H1 (cell line): ENCODE measurements at regions not wholly inside any gene's neighbourhood (a gene's known extent, or its start where the extent isn't known, plus 50 kb on each side); places are given as distances from the start of the nearest gene placed in this dataset.
A peak's percentile ranks its signal among the peaks of the same experiment; 100 is the strongest.

Experiments used
- CTCF ChIA-PET: fragments of 300-600 bp; sonication (Branson Sonifier 250); formaldehyde crosslinking; loops from one replicate; lab custom pipeline; 2021; ENCODE audit not compliant: partially characterized antibody; lab: Charles Lee
- POLR2A ChIA-PET: fragments of 300-600 bp; sonication (Branson Sonifier 250); formaldehyde crosslinking; loops from one replicate; lab custom pipeline; 2021; ENCODE audit warnings: inconsistent platforms; ENCODE audit not compliant: partially characterized antibody; lab: Charles Lee
- DNase-seq, 2 experiments: peaks; one replicate each; pipeline versions ENCODE4 v3.0.0 to v3.0.0-alpha.2; 2010 to 2022; ENCODE audit warnings: low spot score in 2 of 2, low read depth in 1 of 2, mixed read lengths in 1 of 2
- FAIRE-seq: peaks from 2 replicates; lab custom pipeline; 2011; peaks lifted over from hg19 to GRCh38; lab: Jason Lieb, UNC
- H2AFZ ChIP-seq: 2 replicates; pipeline ENCODE4 v1.8.1; 2012; ENCODE audit warnings: low read length, inconsistent platforms
- H2AK5ac ChIP-seq: 2 replicates; pipeline ENCODE4 v1.6.1; 2013; ENCODE audit warnings: low read depth, low read length
- H2BK120ac ChIP-seq: replicated peaks from 2 replicates; pipeline ENCODE3; 2013; ENCODE audit warnings: low read depth, low read length, inconsistent platforms
- H2BK12ac ChIP-seq: 2 replicates; pipeline ENCODE4 v1.6.1; 2013; ENCODE audit warnings: low read depth, low read length
- H2BK15ac ChIP-seq: 2 replicates; pipeline ENCODE4 v1.6.1; 2013; ENCODE audit warnings: low read length
- H2BK20ac ChIP-seq: 2 replicates; pipeline ENCODE4 v1.6.1; 2013; ENCODE audit warnings: low read length
- H2BK5ac ChIP-seq: 2 replicates; pipeline ENCODE4 v1.6.1; 2013; ENCODE audit warnings: low read depth, low read length
- H3K14ac ChIP-seq: 2 replicates; pipeline ENCODE4 v1.6.1; 2013; ENCODE audit warnings: inconsistent platforms; ENCODE audit not compliant: insufficient read length
- H3K18ac ChIP-seq: 2 replicates; pipeline ENCODE4 v1.6.1; 2013; ENCODE audit warnings: low read length; ENCODE audit errors: extremely low read depth
- H3K23ac ChIP-seq: 2 replicates; pipeline ENCODE4 v1.6.1; 2013; ENCODE audit warnings: inconsistent platforms; ENCODE audit not compliant: insufficient read length
- H3K23me2 ChIP-seq: 2 replicates; pipeline ENCODE4 v1.6.1; 2013; ENCODE audit warnings: low read depth, low read length
- H3K27ac ChIP-seq: 2 replicates; pipeline ENCODE4 v1.6.1; 2011; ENCODE audit warnings: low read depth, low read length, inconsistent platforms
- H3K27me3 ChIP-seq, 4 experiments: replicated peaks in 1 of 4; 1 replicate in 1 of 4; 2 replicates in 3 of 4; pipeline versions ENCODE4 v1.6.1 to v1.8.1; 2011 to 2013; ENCODE audit warnings: low read length in 3 of 4, mild to moderate bottlenecking in 3 of 4, inconsistent platforms in 2 of 4, mixed read lengths in 2 of 4, moderate library complexity in 1 of 4; ENCODE audit not compliant: control insufficient read depth in 3 of 4, insufficient read depth in 3 of 4; ENCODE audit errors: extremely low read depth in 1 of 4
- H3K36me3 ChIP-seq, 4 experiments: 2 replicates each; pipeline versions ENCODE4 v1.6.1 to v1.8.1; 2011 to 2013; ENCODE audit warnings: mild to moderate bottlenecking in 4 of 4, low read length in 3 of 4, moderate library complexity in 2 of 4, control low read depth in 1 of 4, inconsistent platforms in 1 of 4; ENCODE audit not compliant: insufficient read depth in 4 of 4, control insufficient read depth in 2 of 4
- H3K4ac ChIP-seq: replicated peaks from 2 replicates; pipeline ENCODE3; 2013; ENCODE audit warnings: low read length, low read depth, mixed read lengths, inconsistent platforms; ENCODE audit not compliant: insufficient read length
- H3K4me1 ChIP-seq, 4 experiments: replicated peaks in 1 of 4; 1 replicate in 1 of 4; 2 replicates in 3 of 4; pipeline versions ENCODE4 v1.6.1 to v1.8.1; 2011 to 2013; ENCODE audit warnings: low read length in 3 of 4, inconsistent platforms in 2 of 4, mixed read lengths in 1 of 4; ENCODE audit not compliant: insufficient read depth in 4 of 4, control insufficient read depth in 3 of 4
- H3K4me2 ChIP-seq, 2 experiments: 2 replicates each; pipeline versions ENCODE4 v1.6.1 to v1.8.1; 2011 to 2013; ENCODE audit warnings: low read depth in 2 of 2, low read length in 2 of 2, control low read depth in 1 of 2, inconsistent platforms in 1 of 2, mild to moderate bottlenecking in 1 of 2; ENCODE audit not compliant: insufficient read depth in 1 of 2
- H3K4me3 ChIP-seq, 4 experiments: fragments of 200-600, 300-600 bp in 1 of 4; sonication (generic), shearing (Covaris generic), sonication (Bioruptor Twin) in 1 of 4; 2 replicates each; pipeline versions ENCODE4 v1.5.1 to v1.8.1; 2011 to 2016; ENCODE audit warnings: low read length in 4 of 4, low read depth in 3 of 4, control low read depth in 2 of 4, inconsistent platforms in 2 of 4, mild to moderate bottlenecking in 2 of 4, mixed read lengths in 1 of 4, moderate library complexity in 1 of 4; ENCODE audit not compliant: insufficient read depth in 2 of 4; ENCODE audit errors: extremely low read depth in 1 of 4
- H3K56ac ChIP-seq: replicated peaks from 2 replicates; pipeline ENCODE3; 2013; ENCODE audit warnings: low read depth, mild to moderate bottlenecking, mixed read lengths, low read length, inconsistent platforms; ENCODE audit not compliant: insufficient read length
- H3K79me1 ChIP-seq: 2 replicates; pipeline ENCODE4 v1.6.1; 2013; ENCODE audit warnings: low read depth, low read length, control low read depth
- H3K79me2 ChIP-seq, 2 experiments: 2 replicates each; pipeline versions ENCODE4 v1.6.1 to v1.8.1; 2012 to 2013; ENCODE audit warnings: low read length in 2 of 2, mild to moderate bottlenecking in 2 of 2, inconsistent platforms in 1 of 2; ENCODE audit not compliant: insufficient read depth in 2 of 2, control insufficient read depth in 1 of 2
- H3K9ac ChIP-seq, 4 experiments: replicated peaks in 1 of 4; 1 replicate in 1 of 4; 2 replicates in 3 of 4; pipeline versions ENCODE4 v1.6.1 to v1.8.1; 2011 to 2013; ENCODE audit warnings: low read depth in 3 of 4, low read length in 3 of 4, control low read depth in 2 of 4, mild to moderate bottlenecking in 2 of 4, moderate library complexity in 2 of 4, inconsistent platforms in 1 of 4; ENCODE audit errors: extremely low read depth in 1 of 4
- H3K9me3 ChIP-seq, 2 experiments: 2 replicates each; pipeline versions ENCODE4 v1.6.1 to v1.8.1; 2012 to 2013; ENCODE audit warnings: mild to moderate bottlenecking in 2 of 2, moderate library complexity in 2 of 2, control low read depth in 1 of 2, inconsistent platforms in 1 of 2, low read depth in 1 of 2, low read length in 1 of 2, mixed read lengths in 1 of 2; ENCODE audit not compliant: insufficient read depth in 2 of 2
- H4K20me1 ChIP-seq, 2 experiments: replicated peaks in 1 of 2; 2 replicates each; pipeline versions ENCODE3 to v1.8.1; 2011 to 2013; ENCODE audit warnings: inconsistent platforms in 2 of 2, low read length in 2 of 2, mild to moderate bottlenecking in 1 of 2; ENCODE audit not compliant: insufficient read depth in 2 of 2, control insufficient read depth in 1 of 2
- H4K5ac ChIP-seq: 2 replicates; pipeline ENCODE4 v1.6.1; 2013; ENCODE audit warnings: low read length, low read depth, mixed read lengths, inconsistent platforms; ENCODE audit not compliant: insufficient read length
- H4K8ac ChIP-seq: 2 replicates; pipeline ENCODE4 v1.8.0; 2013; ENCODE audit warnings: mild to moderate bottlenecking, moderate library complexity, low read length, inconsistent platforms; ENCODE audit not compliant: insufficient read depth; ENCODE audit errors: extremely low read depth
- H4K91ac ChIP-seq: replicated peaks from 2 replicates; pipeline ENCODE3; 2013; ENCODE audit warnings: low read length, mixed read lengths, inconsistent platforms; ENCODE audit not compliant: insufficient read length
- CBX8 ChIP-seq: fragments of 300-800, 300-1000 bp; sonication (generic); IDR thresholded peaks from 2 replicates; pipeline ENCODE4 v1.7.1; 2016; ENCODE audit warnings: low read depth, low read length, borderline replicate concordance
- CTCF ChIP-seq, 3 experiments: IDR thresholded peaks; 1 replicate in 2 of 3; 2 replicates in 1 of 3; pipeline versions ENCODE4 v1.5.1 to v1.6.1; 2011; ENCODE audit warnings: low read length in 3 of 3, mild to moderate bottlenecking in 3 of 3, inconsistent platforms in 2 of 3, low read depth in 1 of 3, moderate library complexity in 1 of 3; ENCODE audit not compliant: insufficient read depth in 1 of 3; ENCODE audit errors: control extremely low read depth in 1 of 3
- WGBS, 2 experiments: shearing (Covaris generic) in 1 of 2; methylation state at CpG; one replicate each; pipeline versions ENCODE4 v1.1.6 to v1.1.7; 2013 to 2015; ENCODE audit warnings: low lambda C conversion rate in 2 of 2, mixed read lengths in 2 of 2, inconsistent platforms in 1 of 2, low coverage in 1 of 2, missing lambda C conversion rate in 1 of 2; ENCODE audit not compliant: insufficient replicate concordance in 2 of 2, insufficient coverage in 1 of 2, insufficient read length in 1 of 2; ENCODE audit errors: extremely low coverage in 1 of 2, missing lambda C conversion rate in 1 of 2; 5-methylcytosine and 5-hydroxymethylcytosine counted together

GRCh38 chr21:28509031-28509430 is 483.6 kb downstream of the LTN1 start:
- Histone ChIP-seq H2BK5ac (no peak overlapping the region), H3K23ac (no peak overlapping the region), H2AK5ac (no peak overlapping the region), H2BK120ac (no peak overlapping the region), H2BK20ac (no peak overlapping the region), H4K20me1 (no peaks in the 10 kb centered on the region), H3K79me1 (no peaks in the 10 kb centered on the region), H4K5ac (no peak overlapping the region), H3K9me3 (peaks cover 9 to 14% of the 10 kb centered on the region in 2 experiments), H3K4ac (no peak overlapping the region), H3K14ac (no peak overlapping the region), H3K56ac (no peak overlapping the region), H2BK15ac (no peak overlapping the region), H2BK12ac (no peak overlapping the region), H3K27me3 (no peaks in the 10 kb centered on the region), H3K4me2 (no peak overlapping the region), H4K91ac (no peak overlapping the region), H3K4me3 (no peak overlapping the region), H3K36me3 (no peaks in the 10 kb centered on the region), H2AFZ (peak overlapping the region; percentile 93), H3K79me2 (no peaks in the 10 kb centered on the region), H3K4me1 (0 out of 7 replicates have a peak, but pooled peaks cover 0 to 3% (median 0%) of the 10 kb centered on the region in 4 experiments), H4K8ac (no peak overlapping the region), H3K9ac (no peak overlapping the region), H3K18ac (no peak overlapping the region), H3K27ac (no peak overlapping the region), H3K23me2 (no peaks in the 10 kb centered on the region)
- ChIA-PET POLR2A (no interaction called here), CTCF (interaction anchor here (1.1 to 1.8 kb wide), 2 partner anchors 12 to 13 kb away, joined by 4 read pairs; no protein-coding TSS in a partner anchor)
- FAIRE-seq (peak; percentile 65), DNase-seq (no peak)
- TF ChIP-seq CTCF (IDR thresholded peaks at IDR 0.05; ENCODE audit: control extremely low read depth in 1 of 3, insufficient read depth in 1 of 3, low read depth in 1 of 3, low read length in 3 of 3) (peak in 1 of 3 experiments; percentile 16; a peak in 1 of 4 replicates), CBX8 (no peak)
- 70% methylated on average over 3 of the region's 3 CpGs; no CpG with 5 or more reads in 1 of the 2 experiments for WGBS, 2 experiments
